ENCODE measurements at regions not wholly inside any gene's neighbourhood (a gene's known extent, or its start where the extent isn't known, plus 50 kb on each side); places are given as distances from the start of the nearest gene placed in this dataset.

- no peak for DNase-seq
Observed at GRCh38 chr17:13073018-13073417, 55.2 kb upstream of the ELAC2 start.

GRCh38 chr17:13070732-13071131, 52.9 kb upstream of the ELAC2 start:
- no peak for DNase-seq

DNA sequence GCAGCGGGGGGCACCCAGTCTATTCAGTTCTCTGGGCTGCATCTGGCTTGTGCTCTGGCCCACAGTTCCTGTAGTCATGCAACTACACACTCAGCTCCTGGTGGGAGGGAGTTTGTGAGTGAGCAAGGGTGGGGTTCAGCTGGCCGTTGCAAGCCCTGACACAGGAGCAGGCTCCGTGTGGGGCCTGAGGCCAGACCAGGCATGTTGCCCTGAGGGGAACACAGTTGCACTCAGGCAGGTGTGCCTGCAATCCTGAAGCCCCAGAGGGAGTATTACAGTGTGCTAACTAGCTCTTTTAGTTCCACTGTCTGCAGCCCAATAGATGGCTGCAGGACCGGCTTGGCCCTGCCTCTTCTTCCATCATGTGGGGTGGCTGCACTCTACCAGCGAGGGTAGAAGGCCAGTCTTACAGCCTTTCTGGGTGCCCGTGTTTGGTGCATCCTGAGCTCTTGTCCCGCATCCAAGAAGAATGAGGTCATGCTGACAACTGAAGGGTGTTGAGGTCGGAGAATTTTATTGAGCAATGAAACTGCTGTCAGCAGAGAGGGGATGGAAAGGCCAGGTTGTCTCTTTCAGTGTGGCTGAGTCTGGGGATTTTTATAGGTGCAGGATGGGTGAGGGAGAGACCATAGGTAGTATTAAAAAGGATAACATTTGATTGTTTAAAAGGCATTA, 49.9 kb upstream of the ELAC2 start:
- DNase-seq = no peak

Measured in stimulated activated CD4-positive, alpha-beta T cell treated with anti-CD3 and anti-CD28 coated beads, Interleukin-2, amount 100 ng/mL, for 48 hours (primary cell).